ENCODE measurements at regions not wholly inside any gene's neighbourhood (a gene's known extent, or its start where the extent isn't known, plus 50 kb on each side); places are given as distances from the start of the nearest gene placed in this dataset.

DNA sequence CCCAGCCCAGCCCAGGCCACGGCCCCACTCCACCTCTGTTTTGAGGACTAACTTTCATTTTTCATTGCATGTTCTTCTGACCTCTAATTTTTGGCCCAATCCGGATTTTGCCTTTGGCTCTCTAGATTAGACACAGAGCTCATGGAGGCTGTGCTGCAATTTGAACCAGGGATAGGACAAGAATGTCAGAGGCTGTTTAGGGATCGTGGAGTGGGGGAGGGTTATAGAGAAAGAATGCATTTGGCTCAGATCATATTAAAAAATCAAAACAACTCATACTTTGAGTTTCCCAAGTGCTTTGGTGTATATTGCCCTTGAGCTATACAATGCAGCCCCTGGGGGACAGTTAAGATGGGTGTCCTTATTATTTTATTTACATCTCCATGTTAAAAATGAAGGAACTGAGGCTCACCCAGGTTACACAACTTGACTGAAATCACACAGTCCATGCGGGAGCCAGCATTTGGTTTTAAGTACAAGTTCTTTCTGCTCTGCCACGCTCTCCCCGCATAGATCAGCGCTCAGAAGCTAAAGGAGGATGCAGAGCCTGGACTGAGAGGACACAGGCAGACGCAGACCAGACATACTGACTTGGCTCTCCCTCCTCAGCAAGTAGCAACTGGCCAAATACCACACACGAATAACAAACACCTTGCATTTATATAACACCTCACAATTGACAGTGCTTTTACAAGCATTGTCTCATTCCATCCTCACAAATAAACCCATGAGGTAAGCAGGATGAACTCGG lies 126.4 kb upstream of the RAI14 start:
- no peak overlapping the region for H3K27ac ChIP-seq (ENCODE audit: insufficient read depth, low read depth, low read length)
- CTCF ChIA-PET = interaction anchor here (1.0 to 1.2 kb wide), 2 partner anchors 44 to 143 kb away, joined by 3 read pairs; no protein-coding TSS in a partner anchor
- no TSS peak for BruUV-seq (replicated peaks)
- intact Hi-C loops (cut with micrococcal nuclease) (no loop called here), dilution Hi-C loops (cut with MboI; ENCODE audit: extremely low pct_ligation_motif_present, low sequenced_read_pairs) (no loop called here)
- H3K4me2 ChIP-seq (ENCODE audit: insufficient read depth, low read length) = no peak overlapping the region
- H3K4me3 ChIP-seq (replicated peaks in 1 of 3; ENCODE audit: insufficient read depth in 1 of 3, low read depth in 1 of 3, low read length in 3 of 3) = no peak overlapping the region
- H3K9me1 ChIP-seq (replicated peaks; ENCODE audit: control insufficient read depth, extremely low read depth, insufficient read depth, low read length) = no peaks in the 10 kb centered on the region
- POLR2A ChIA-PET = no interaction called here
- no peak overlapping the region for H2AFZ ChIP-seq (ENCODE audit: low read depth, low read length)
- FAIRE-seq (no peak), DNase-seq (ENCODE audit: low read depth, low spot score) (no peak)
- no peaks in the 10 kb centered on the region for H3K9me3 ChIP-seq (replicated peaks; ENCODE audit: control insufficient read depth, insufficient read depth, low read length)
- no peak overlapping the region for H3K9ac ChIP-seq (replicated peaks; ENCODE audit: extremely low read depth, insufficient read depth, low read length)
- H3K27me3 ChIP-seq (ENCODE audit: control insufficient read depth in 2 of 2, insufficient read depth in 2 of 2, low read length in 2 of 2) = no peaks in the 10 kb centered on the region
- no peaks in the 10 kb centered on the region for H4K20me1 ChIP-seq (replicated peaks; ENCODE audit: control insufficient read depth, extremely low read depth, insufficient read depth, low read length)
- H3K79me2 ChIP-seq (ENCODE audit: control insufficient read depth, insufficient read depth, low read length) = no peaks in the 10 kb centered on the region
- H3K4me1 ChIP-seq (ENCODE audit: control insufficient read depth, extremely low read depth, insufficient read depth, low read length) = peaks cover 30% of the 10 kb centered on the region
- TF ChIP-seq, protein P1, sequence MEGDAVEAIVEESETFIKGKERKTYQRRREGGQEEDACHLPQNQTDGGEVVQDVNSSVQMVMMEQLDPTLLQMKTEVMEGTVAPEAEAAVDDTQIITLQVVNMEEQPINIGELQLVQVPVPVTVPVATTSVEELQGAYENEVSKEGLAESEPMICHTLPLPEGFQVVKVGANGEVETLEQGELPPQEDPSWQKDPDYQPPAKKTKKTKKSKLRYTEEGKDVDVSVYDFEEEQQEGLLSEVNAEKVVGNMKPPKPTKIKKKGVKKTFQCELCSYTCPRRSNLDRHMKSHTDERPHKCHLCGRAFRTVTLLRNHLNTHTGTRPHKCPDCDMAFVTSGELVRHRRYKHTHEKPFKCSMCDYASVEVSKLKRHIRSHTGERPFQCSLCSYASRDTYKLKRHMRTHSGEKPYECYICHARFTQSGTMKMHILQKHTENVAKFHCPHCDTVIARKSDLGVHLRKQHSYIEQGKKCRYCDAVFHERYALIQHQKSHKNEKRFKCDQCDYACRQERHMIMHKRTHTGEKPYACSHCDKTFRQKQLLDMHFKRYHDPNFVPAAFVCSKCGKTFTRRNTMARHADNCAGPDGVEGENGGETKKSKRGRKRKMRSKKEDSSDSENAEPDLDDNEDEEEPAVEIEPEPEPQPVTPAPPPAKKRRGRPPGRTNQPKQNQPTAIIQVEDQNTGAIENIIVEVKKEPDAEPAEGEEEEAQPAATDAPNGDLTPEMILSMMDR (IDR thresholded peaks at IDR 0.05; ENCODE audit: extremely low read depth in 1 of 2, insufficient read depth in 1 of 2, low read depth in 1 of 2, low read length in 2 of 2) = no peak
- TF ChIP-seq MYC (IDR thresholded peaks at IDR 0.05; ENCODE audit: low read depth, low read length) (no peak), JUN (IDR thresholded peaks at IDR 0.05; ENCODE audit: borderline replicate concordance, insufficient read depth, insufficient read length, low read depth) (no peak), FOS (IDR thresholded peaks at IDR 0.05; ENCODE audit: borderline replicate concordance, insufficient read depth, low read length) (no peak), EZH2 (IDR thresholded peaks at IDR 0.05; ENCODE audit: borderline replicate concordance, low read depth, low read length, severe bottlenecking) (no peak), GATA2 (IDR thresholded peaks at IDR 0.05; ENCODE audit: insufficient read depth, insufficient read length, low read depth, low read length) (no peak), POLR2AphosphoS5 (IDR thresholded peaks at IDR 0.05; ENCODE audit: insufficient read depth, low read depth, low read length) (no peak), POLR2A (IDR thresholded peaks at IDR 0.05; ENCODE audit: low read depth, low read length) (no peak)
- TF ChIP-seq, protein P2, sequence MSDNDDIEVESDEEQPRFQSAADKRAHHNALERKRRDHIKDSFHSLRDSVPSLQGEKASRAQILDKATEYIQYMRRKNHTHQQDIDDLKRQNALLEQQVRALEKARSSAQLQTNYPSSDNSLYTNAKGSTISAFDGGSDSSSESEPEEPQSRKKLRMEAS (IDR thresholded peaks at IDR 0.05; ENCODE audit: insufficient read depth, insufficient read length) = no peak
- no peaks in the 10 kb centered on the region for H3K36me3 ChIP-seq (ENCODE audit: control insufficient read depth in 2 of 2, extremely low read depth in 1 of 2, insufficient read depth in 2 of 2, low read length in 2 of 2)
